OCI-LY1 (cell line): ENCODE measurements at regions not wholly inside any gene's neighbourhood (a gene's known extent, or its start where the extent isn't known, plus 50 kb on each side); places are given as distances from the start of the nearest gene placed in this dataset.

Experiments
- CTCF ChIP-seq: fragments of 200-600 bp; sonication (generic), shearing (Covaris generic); IDR thresholded peaks from 2 replicates; pipeline ENCODE4 v1.5.1; 2017; ENCODE audit warnings: mild to moderate bottlenecking, antibody characterized with exemption, low read length, moderate library complexity, mixed read lengths
- EZH2 ChIP-seq: fragments of 200-600 bp; sonication (generic), shearing (Covaris generic); IDR thresholded peaks from 2 replicates; pipeline ENCODE4 v1.8.0; 2017; ENCODE audit warnings: borderline replicate concordance, mixed run types, mild to moderate bottlenecking, antibody characterized with exemption, low read length, moderate library complexity, mixed read lengths

- TF ChIP-seq CTCF (no peak), EZH2 (no peak)
Measured at GRCh38 chr12:92292016-92292415, 146.4 kb upstream of the BTG1 start.
